VCaP (cell line): ENCODE measurements at regions not wholly inside any gene's neighbourhood (a gene's known extent, or its start where the extent isn't known, plus 50 kb on each side); places are given as distances from the start of the nearest gene placed in this dataset.
"Not testable (repeated sequence)": the region's sequence is repeated elsewhere in the genome, so short reads cannot be mapped to it uniquely, and the experiment has no call there.

Experiments used
- H3K27ac ChIP-seq: fragments of 450-650 bp; 2 replicates; pipeline ENCODE4 v1.5.1; 2017
- TF ChIP-seq, protein P1 (sequence below): fragments of 450-650 bp; conservative IDR thresholded peaks from 2 replicates; pipeline ENCODE4 v1.5.1; 2017; ENCODE audit warnings: mild to moderate bottlenecking, moderate library complexity

DNA sequence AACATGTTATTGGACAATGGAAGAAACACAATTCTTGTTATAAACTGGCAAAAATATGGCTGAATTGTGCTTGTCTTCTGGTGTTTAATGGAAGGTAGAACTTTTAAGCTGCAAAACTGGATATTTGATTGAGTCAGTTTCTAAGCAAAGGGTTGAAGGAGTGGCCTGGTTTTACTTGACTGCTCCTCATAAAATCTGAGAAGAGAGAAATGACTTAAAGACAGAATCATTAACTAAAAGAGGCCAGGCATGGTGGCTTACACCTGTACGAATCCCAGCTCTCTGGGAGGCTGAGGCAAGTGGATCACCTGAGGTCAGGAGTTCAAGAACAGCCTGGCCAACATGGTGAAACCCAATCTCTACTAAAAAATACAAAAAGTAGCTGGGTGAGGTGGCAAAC, 770.7 kb downstream of the CDH11 start:
- H3K27ac ChIP-seq: no peak overlapping the region
- TF ChIP-seq, protein P1, sequence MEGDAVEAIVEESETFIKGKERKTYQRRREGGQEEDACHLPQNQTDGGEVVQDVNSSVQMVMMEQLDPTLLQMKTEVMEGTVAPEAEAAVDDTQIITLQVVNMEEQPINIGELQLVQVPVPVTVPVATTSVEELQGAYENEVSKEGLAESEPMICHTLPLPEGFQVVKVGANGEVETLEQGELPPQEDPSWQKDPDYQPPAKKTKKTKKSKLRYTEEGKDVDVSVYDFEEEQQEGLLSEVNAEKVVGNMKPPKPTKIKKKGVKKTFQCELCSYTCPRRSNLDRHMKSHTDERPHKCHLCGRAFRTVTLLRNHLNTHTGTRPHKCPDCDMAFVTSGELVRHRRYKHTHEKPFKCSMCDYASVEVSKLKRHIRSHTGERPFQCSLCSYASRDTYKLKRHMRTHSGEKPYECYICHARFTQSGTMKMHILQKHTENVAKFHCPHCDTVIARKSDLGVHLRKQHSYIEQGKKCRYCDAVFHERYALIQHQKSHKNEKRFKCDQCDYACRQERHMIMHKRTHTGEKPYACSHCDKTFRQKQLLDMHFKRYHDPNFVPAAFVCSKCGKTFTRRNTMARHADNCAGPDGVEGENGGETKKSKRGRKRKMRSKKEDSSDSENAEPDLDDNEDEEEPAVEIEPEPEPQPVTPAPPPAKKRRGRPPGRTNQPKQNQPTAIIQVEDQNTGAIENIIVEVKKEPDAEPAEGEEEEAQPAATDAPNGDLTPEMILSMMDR: no peak

DNA sequence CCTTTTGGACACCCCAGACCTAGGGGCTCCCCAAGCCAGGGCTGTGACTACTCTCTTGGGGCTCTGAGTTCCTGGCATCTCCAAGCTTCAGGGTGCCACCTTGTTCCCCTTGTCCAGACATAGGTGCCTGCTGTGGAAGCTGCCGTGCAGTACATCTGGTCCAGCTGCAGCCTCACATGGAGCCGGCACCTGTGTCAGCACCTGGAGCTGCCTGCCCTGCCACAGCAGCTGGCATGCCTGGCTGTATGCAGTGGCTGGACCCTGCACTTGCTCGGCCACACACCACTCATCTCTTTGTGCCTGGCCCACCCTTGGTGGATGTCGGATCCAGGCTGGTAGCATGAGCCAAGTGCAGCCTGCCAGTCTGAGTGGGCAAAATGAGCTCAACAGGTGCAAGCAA, 775.8 kb downstream of the CDH11 start:
- H3K27ac ChIP-seq: no peak overlapping the region
- TF ChIP-seq, protein P1: no peak

DNA sequence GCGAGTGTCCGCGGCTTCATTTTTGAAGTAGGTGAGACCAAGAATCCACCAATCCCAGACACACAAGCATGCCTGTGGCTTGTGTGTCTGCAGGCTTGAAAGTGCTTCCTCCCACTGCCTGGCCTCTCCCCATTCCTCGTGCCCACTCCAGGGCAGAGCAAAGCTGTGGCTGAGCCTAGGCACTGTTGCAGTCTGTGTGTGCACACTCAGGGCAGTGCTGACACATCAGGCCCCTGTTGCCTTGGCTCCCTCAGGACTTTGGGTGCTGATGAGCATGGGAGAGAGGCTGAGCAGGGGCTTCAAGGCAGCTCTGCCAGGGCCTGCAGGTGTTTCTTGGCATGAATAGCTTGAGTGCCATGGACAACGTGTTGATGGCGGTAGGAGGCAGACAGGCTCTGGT, 776.7 kb downstream of the CDH11 start:
- TF ChIP-seq, protein P1: no peak
- no peak overlapping the region for H3K27ac ChIP-seq

DNA sequence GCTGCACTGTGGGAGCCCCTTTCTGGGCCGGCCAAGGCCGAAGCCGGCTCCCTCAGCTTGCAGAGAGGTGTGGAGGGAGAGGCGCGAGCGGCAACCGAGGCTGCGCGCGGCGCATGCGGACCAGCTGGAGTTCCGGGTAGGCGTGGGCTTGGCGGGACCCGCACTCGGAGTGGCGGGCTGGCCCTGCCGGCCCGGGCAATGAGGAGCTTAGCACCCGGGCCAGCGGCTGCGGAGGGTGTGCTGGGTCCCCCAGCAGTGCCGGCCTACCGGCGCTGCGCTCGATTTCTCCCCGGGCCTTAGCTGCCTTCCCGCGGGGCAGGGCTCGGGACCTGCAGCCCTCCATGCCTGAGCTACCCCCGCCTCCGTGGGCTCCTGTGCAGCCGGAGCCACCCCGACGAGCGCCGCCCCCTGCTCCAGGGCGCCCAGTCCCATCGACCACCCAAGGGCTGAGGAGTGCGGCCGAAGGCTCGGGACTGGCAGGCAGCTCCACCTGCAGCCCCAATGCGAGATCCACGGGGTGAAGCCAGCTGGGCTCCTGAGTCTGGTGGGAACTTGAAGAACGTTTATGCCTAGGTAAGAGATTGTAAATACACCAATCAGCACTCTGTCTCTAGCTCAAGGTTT, 777.9 kb downstream of the CDH11 start:
- not testable (repeated sequence) for H3K27ac ChIP-seq

DNA sequence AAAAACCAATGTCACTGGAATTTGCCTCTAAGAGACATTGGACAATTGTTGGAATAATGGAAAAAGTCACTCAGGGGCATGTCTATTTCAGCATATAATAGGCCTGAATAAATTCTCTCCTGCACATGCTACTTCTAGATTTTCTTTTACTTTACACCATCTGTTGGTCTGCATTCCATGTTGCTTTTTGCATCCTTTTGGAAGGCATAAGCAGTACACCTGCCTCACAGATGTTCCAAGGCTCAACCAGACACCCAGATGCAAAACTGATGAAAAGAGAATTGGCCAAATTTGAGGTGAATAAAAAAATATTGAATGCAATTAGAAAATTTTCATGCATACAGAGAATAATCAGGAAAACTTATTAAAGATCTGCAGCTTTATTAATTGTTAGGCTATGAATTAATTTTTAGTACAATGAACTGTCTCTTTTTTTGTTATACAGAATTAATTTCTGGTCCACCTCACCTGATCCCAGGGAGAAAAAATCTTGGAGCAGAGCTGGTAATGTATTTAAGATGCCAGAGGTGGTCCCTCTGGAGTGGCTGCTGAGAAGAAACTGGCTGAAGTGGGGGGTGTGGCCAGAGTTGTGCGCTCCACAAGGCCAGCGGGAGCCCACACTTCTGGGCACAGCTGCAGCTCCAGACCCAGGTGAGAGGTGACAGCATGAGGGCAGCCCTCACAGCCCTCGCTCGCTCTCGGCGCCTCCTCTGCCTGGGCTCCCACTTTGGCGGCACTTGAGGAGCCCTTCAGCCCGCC, 778.6 kb downstream of the CDH11 start:
- TF ChIP-seq, protein P1: no peak
- no peak overlapping the region for H3K27ac ChIP-seq

DNA sequence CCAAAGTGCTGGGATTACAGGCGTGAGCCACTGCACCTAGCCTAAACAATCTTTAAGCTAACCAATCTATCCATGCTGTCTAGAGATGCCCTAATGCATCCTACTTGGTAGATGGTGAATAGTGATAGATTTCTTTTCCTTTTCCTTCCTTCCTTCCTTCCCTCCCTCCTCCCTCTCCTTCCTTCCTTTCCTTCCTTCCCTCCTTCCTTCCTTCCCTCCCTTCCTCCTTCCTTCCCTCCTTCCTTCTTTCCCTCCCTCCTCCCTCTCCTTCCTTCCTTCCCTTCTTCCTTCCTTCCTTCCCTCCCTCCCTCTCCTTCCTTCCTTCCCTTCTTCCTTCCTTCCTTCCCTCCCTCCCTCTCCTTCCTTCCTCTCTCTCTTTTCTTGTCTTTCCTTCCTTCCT, 780.5 kb downstream of the CDH11 start:
- not testable (repeated sequence) for H3K27ac ChIP-seq

DNA sequence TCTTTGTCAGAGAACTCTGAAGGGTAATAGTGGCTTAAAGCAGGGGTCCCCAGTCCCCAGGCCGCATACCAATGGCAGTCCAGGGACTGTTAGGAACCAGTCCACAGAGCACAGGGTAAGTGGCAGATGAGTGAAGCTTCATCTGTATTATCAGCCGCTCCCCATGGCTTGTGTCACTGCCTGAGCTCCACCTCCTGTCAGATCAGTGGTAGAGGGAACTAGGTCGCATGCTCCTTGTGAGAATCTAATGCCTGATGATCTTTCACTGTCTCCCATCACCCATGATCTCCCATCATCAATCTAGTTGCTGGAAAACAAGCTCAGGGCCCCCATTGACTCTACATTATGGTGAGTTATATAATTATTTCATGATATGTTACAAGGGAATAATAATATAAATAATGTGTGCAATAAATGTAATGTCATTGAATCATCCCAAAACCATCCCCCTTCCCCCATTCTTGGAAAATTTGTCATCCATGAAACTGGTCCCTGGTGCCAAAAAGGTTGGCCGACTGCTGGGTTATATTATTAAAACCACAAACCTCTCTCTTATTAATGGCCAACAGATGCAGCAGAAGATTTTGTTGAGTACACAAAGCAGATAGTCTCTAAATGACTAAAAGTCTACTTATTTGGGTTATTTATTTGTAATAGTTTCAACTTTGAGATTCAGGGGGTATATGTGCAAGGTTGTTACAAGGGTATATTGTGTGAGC, 782.7 kb downstream of the CDH11 start:
- TF ChIP-seq, protein P1: no peak
- H3K27ac ChIP-seq: no peak overlapping the region

DNA sequence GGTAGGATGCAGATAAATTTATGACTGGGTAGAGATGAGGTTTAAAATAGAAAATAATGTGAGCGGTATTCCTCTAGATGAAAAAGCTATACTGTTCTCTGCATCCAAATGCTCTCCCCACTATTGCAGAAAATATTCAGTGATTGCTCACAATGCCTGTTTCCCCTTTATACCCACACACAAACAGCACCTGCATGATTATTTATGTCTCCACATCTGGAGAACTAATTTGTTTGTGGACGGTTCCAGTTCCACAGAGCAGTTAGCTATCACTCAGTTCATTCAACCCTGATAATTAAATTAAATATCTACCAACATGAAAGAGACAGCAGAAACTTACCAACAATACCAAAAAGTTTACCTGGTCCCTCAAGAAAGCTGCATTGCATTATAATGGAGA, 800.0 kb downstream of the CDH11 start:
- no peak overlapping the region for H3K27ac ChIP-seq
- TF ChIP-seq, protein P1: no peak
